B cell (primary cell): ENCODE measurements at regions not wholly inside any gene's neighbourhood (a gene's known extent, or its start where the extent isn't known, plus 50 kb on each side); places are given as distances from the start of the nearest gene placed in this dataset.

Source experiments
- ATAC-seq: fragments of 200-7000 bp; cut with Tn5 transposase; one replicate; pipeline ENCODE4 v1.10.0; 2021; ENCODE audit warnings: low read depth, mild to moderate bottlenecking, moderate number of reproducible peaks, moderate library complexity
- CTCF ChIA-PET: fragments of 350-600 bp; sonication (Branson Sonifier 250); formaldehyde crosslinking; loops from one replicate; lab custom pipeline; 2021; ENCODE audit warnings: antibody characterized with exemption, inconsistent platforms; lab: Charles Lee
- POLR2A ChIA-PET: fragments of 350-600 bp; sonication (Branson Sonifier 250); formaldehyde crosslinking; loops from one replicate; lab custom pipeline; 2021; ENCODE audit warnings: antibody characterized with exemption; lab: Charles Lee
- DNase-seq: peaks from one replicate; pipeline ENCODE4 v3.0.0; 2013
- H2AFZ ChIP-seq: 2 replicates; pipeline ENCODE4 v1.6.1; 2012; ENCODE audit warnings: mild to moderate bottlenecking, low read depth, low read length; ENCODE audit not compliant: insufficient read depth, poor library complexity, severe bottlenecking
- H3K27ac ChIP-seq, 2 donors: 1 replicate in 1 of 2; 2 replicates in 1 of 2; pipeline ENCODE4 v1.5.1; 2012 to 2013; ENCODE audit warnings: low read length in 2 of 2, mild to moderate bottlenecking in 2 of 2, moderate library complexity in 1 of 2
- H3K27me3 ChIP-seq, 4 experiments: fragments of 200-600 bp in 1 of 4; sonication (generic) in 1 of 4; replicated peaks in 1 of 4; 1 replicate in 2 of 4; 2 replicates in 2 of 4; pipeline versions ENCODE4 v1.6.1 to v1.7.0; 2013 to 2016; ENCODE audit warnings: low read length in 3 of 4, mild to moderate bottlenecking in 2 of 4, mixed read lengths in 1 of 4, moderate library complexity in 1 of 4; ENCODE audit not compliant: insufficient read depth in 4 of 4, control insufficient read depth in 3 of 4; ENCODE audit errors: control extremely low read depth in 1 of 4
- H3K36me3 ChIP-seq, 2 experiments: replicated peaks in 1 of 2; 1 replicate in 1 of 2; 2 replicates in 1 of 2; pipeline versions ENCODE4 v1.6.1 to v1.7.1; 2013; ENCODE audit warnings: low read length in 1 of 2; ENCODE audit not compliant: insufficient read depth in 2 of 2, control insufficient read depth in 1 of 2; ENCODE audit errors: control extremely low read depth in 1 of 2, extremely low read depth in 1 of 2
- H3K4me1 ChIP-seq, 2 donors: fragments of 200-600 bp in 1 of 2; sonication (generic) in 1 of 2; 1 replicate in 1 of 2; 2 replicates in 1 of 2; pipeline versions ENCODE4 v1.5.1 to v1.6.1; 2013 to 2017; ENCODE audit warnings: low read length in 2 of 2; ENCODE audit not compliant: control insufficient read depth in 2 of 2, insufficient read depth in 2 of 2
- H3K4me2 ChIP-seq: replicated peaks from 2 replicates; pipeline ENCODE3; 2012; ENCODE audit warnings: mild to moderate bottlenecking, low read depth, low read length; ENCODE audit not compliant: poor library complexity, severe bottlenecking
- H3K4me3 ChIP-seq, 5 experiments: fragments of 200-600 bp in 1 of 5; sonication (generic) in 1 of 5; 1 replicate in 3 of 5; 2 replicates in 2 of 5; pipeline versions ENCODE4 v1.5.1 to v1.7.0; 2011 to 2016; ENCODE audit warnings: low read length in 4 of 5, mild to moderate bottlenecking in 4 of 5, low read depth in 2 of 5, control low read depth in 1 of 5, moderate library complexity in 1 of 5; ENCODE audit not compliant: insufficient read depth in 1 of 5; ENCODE audit errors: control extremely low read depth in 1 of 5, extremely low read depth in 1 of 5
- H3K79me2 ChIP-seq: fragments of 200-600 bp; sonication (generic); one replicate; pipeline ENCODE4 v1.6.0; 2016; ENCODE audit warnings: low read length; ENCODE audit not compliant: control insufficient read depth, insufficient read depth
- H3K9ac ChIP-seq: fragments of 200-600 bp; sonication (generic); 2 replicates; pipeline ENCODE4 v1.6.1; 2017; ENCODE audit warnings: mild to moderate bottlenecking, low read length, moderate library complexity
- H3K9me3 ChIP-seq, 3 donors: one replicate each; pipeline versions ENCODE4 v1.6.1 to v1.7.1; 2013; ENCODE audit warnings: low read length in 2 of 3; ENCODE audit not compliant: control insufficient read depth in 2 of 3, insufficient read depth in 1 of 3; ENCODE audit errors: control extremely low read depth in 1 of 3
- H4K20me1 ChIP-seq: 2 replicates; pipeline ENCODE4 v1.6.0; 2012; ENCODE audit warnings: mild to moderate bottlenecking, low read length; ENCODE audit not compliant: insufficient read depth, control insufficient read depth, poor library complexity, severe bottlenecking
- H3K27ac Mint-ChIP-seq: one replicate; pipeline ENCODE4 v1.8.0; 2021; ENCODE audit warnings: mixed read lengths
- H3K27me3 Mint-ChIP-seq: one replicate; pipeline ENCODE4 v1.8.0; 2021; ENCODE audit warnings: mixed read lengths
- H3K4me1 Mint-ChIP-seq: one replicate; pipeline ENCODE4 v1.8.0; 2021; ENCODE audit warnings: mixed read lengths
- H3K4me3 Mint-ChIP-seq: one replicate; pipeline ENCODE4 v1.8.0; 2021; ENCODE audit warnings: mixed read lengths
- H3K9me3 Mint-ChIP-seq: one replicate; pipeline ENCODE4 v1.8.0; 2022; ENCODE audit warnings: mixed read lengths; ENCODE audit not compliant: insufficient read depth
- EZH2 ChIP-seq: IDR thresholded peaks from 2 replicates; pipeline ENCODE4 v1.6.1; 2012; ENCODE audit warnings: borderline replicate concordance, low read depth, mild to moderate bottlenecking, moderate library complexity, low read length; ENCODE audit not compliant: insufficient read depth, poor library complexity, severe bottlenecking
- WGBS: methylation state at CpG from one replicate; pipeline ENCODE4 v1.1.5; 2013; ENCODE audit warnings: missing lambda C conversion rate; ENCODE audit not compliant: insufficient coverage; 5-methylcytosine and 5-hydroxymethylcytosine counted together
- intact Hi-C: fragments of 100-400 bp; cut with micrococcal nuclease; formaldehyde crosslinking; loops from one replicate; pipeline ENCODE4 v1.10.0; 2022
- TF ChIP-seq, protein P1 (sequence below): fragments of 200-600 bp; IDR thresholded peaks from one replicate; pipeline ENCODE4 v1.8.0; 2022; ENCODE audit warnings: antibody characterized with exemption, mild to moderate bottlenecking

DNA sequence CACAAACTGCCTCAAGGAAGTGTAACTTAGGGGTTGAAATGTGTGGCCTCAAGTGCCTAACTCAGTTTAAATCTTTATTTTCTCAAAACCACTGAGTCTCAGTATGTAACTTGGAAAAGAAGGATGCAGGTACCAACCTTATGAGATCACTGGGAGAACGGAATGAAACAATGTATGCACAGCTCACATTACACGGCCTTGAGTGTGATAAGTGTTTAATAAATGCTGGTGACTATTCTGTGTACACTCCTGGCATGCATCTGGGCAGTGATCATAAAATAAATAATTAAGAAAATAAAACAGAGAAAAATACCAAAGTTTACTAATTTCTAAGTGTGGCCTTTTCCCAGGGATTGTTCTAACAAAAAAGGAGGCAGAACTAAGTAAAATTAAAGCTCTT, 974.5 kb upstream of the FLRT2 start:
- DNase-seq (no peak), ATAC-seq (no peak)
- Mint-ChIP-seq H3K9me3 (peaks cover 2% of the 10 kb centered on the region), H3K27ac (no peak overlapping the region), H3K4me1 (no peaks in the 10 kb centered on the region), H3K27me3 (no peaks in the 10 kb centered on the region), H3K4me3 (no peak overlapping the region)
- no CpG with 5 or more reads among the region's 2 CpGs for whole genome bisulfite sequencing
- TF ChIP-seq, protein P1, sequence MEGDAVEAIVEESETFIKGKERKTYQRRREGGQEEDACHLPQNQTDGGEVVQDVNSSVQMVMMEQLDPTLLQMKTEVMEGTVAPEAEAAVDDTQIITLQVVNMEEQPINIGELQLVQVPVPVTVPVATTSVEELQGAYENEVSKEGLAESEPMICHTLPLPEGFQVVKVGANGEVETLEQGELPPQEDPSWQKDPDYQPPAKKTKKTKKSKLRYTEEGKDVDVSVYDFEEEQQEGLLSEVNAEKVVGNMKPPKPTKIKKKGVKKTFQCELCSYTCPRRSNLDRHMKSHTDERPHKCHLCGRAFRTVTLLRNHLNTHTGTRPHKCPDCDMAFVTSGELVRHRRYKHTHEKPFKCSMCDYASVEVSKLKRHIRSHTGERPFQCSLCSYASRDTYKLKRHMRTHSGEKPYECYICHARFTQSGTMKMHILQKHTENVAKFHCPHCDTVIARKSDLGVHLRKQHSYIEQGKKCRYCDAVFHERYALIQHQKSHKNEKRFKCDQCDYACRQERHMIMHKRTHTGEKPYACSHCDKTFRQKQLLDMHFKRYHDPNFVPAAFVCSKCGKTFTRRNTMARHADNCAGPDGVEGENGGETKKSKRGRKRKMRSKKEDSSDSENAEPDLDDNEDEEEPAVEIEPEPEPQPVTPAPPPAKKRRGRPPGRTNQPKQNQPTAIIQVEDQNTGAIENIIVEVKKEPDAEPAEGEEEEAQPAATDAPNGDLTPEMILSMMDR, result no peak
- TF ChIP-seq EZH2, result no peak
- no peak overlapping the region for H3K4me3 ChIP-seq
- H3K9ac ChIP-seq, result no peak overlapping the region
- H3K79me2 ChIP-seq, result no peaks in the 10 kb centered on the region
- no peaks in the 10 kb centered on the region for H3K27me3 ChIP-seq
- ChIA-PET POLR2A (no interaction called here), CTCF (no interaction called here)
- peaks cover 0 to 4% (median 2%) of the 10 kb centered on the region in 3 donors for H3K9me3 ChIP-seq
- no peaks in the 10 kb centered on the region for H3K4me1 ChIP-seq
- no peaks in the 10 kb centered on the region for H3K36me3 ChIP-seq
- H3K27ac ChIP-seq, result no peak overlapping the region
- H3K4me2 ChIP-seq, result no peak overlapping the region
- no peak overlapping the region for H2AFZ ChIP-seq
- intact Hi-C loops, result no loop called here
- no peaks in the 10 kb centered on the region for H4K20me1 ChIP-seq

GRCh38 chr14:84566109-84566508, 963.8 kb upstream of the FLRT2 start:
- Mint-ChIP-seq H3K27ac (no peak overlapping the region), H3K9me3 (peaks cover 5% of the 10 kb centered on the region), H3K4me3 (no peak overlapping the region), H3K27me3 (no peaks in the 10 kb centered on the region), H3K4me1 (no peaks in the 10 kb centered on the region)
- Histone ChIP-seq H3K4me1 (no peaks in the 10 kb centered on the region), H3K9me3 (peaks cover 0 to 18% (median 0%) of the 10 kb centered on the region in 3 donors), H3K27me3 (no peaks in the 10 kb centered on the region), H3K79me2 (no peaks in the 10 kb centered on the region), H3K9ac (no peak overlapping the region), H3K36me3 (no peaks in the 10 kb centered on the region), H3K4me2 (no peak overlapping the region), H4K20me1 (no peaks in the 10 kb centered on the region), H2AFZ (no peak overlapping the region), H3K27ac (no peak overlapping the region), H3K4me3 (no peak overlapping the region)
- ChIA-PET CTCF (no interaction called here), POLR2A (no interaction called here)
- no peak for TF ChIP-seq EZH2
- TF ChIP-seq, protein P1, result no peak
- intact Hi-C loops, result no loop called here
- DNase-seq (no peak), ATAC-seq (no peak)
- 87% methylated on average over 4 of the region's 6 CpGs for WGBS
